T-cell (primary cell): ENCODE measurements at regions not wholly inside any gene's neighbourhood (a gene's known extent, or its start where the extent isn't known, plus 50 kb on each side); places are given as distances from the start of the nearest gene placed in this dataset.

Experiments used
- ATAC-seq, 4 experiments: fragments of 200-7000 bp in 3 of 4; fragments of 150-1000 bp in 1 of 4; cut with Tn5 transposase; replicated peaks in 1 of 4; 1 replicate in 3 of 4; 2 replicates in 1 of 4; pipeline ENCODE4 v1.10.0; 2021; ENCODE audit warnings: moderate library complexity in 3 of 4, mild to moderate bottlenecking in 2 of 4, moderate number of reproducible peaks in 1 of 4
- CTCF ChIA-PET, 2 donors: fragments of 300-600 bp; sonication (Branson Sonifier 250); formaldehyde crosslinking; loops; one replicate each; lab custom pipeline; 2022; ENCODE audit warnings: antibody characterized with exemption in 2 of 2; lab: Charles Lee
- POLR2A ChIA-PET, 2 donors: fragments of 300-600 bp; sonication (Branson Sonifier 250); formaldehyde crosslinking; loops; one replicate each; lab custom pipeline; 2022; ENCODE audit warnings: antibody characterized with exemption in 2 of 2; lab: Charles Lee
- DNase-seq, 35 experiments: peaks; one replicate each; pipeline versions ENCODE4 v3.0.0 to v3.0.0-alpha.2; 2013 to 2023
- H3K27ac ChIP-seq: one replicate; pipeline ENCODE4 v1.5.1; 2013; ENCODE audit warnings: low read length
- H3K27me3 ChIP-seq, 2 experiments: replicated peaks in 1 of 2; 1 replicate in 1 of 2; 2 replicates in 1 of 2; pipeline versions ENCODE4 v1.6.1 to v1.7.0; 2013; ENCODE audit warnings: low read length in 1 of 2, mixed read lengths in 1 of 2; ENCODE audit not compliant: control insufficient read depth in 2 of 2, insufficient read depth in 2 of 2; ENCODE audit errors: extremely low read depth in 1 of 2
- H3K36me3 ChIP-seq, 2 donors: 1 replicate in 1 of 2; 2 replicates in 1 of 2; pipeline versions ENCODE4 v1.6.1 to v1.7.0; 2013; ENCODE audit warnings: low read length in 1 of 2; ENCODE audit not compliant: control insufficient read depth in 2 of 2, insufficient read depth in 1 of 2; ENCODE audit errors: extremely low read depth in 1 of 2
- H3K4me1 ChIP-seq, 2 experiments: 1 replicate in 1 of 2; 2 replicates in 1 of 2; pipeline versions ENCODE4 v1.6.1 to v1.7.0; 2013; ENCODE audit warnings: low read length in 2 of 2, mixed read lengths in 1 of 2; ENCODE audit not compliant: insufficient read depth in 2 of 2, control insufficient read depth in 1 of 2; ENCODE audit errors: extremely low read depth in 1 of 2
- H3K4me3 ChIP-seq, 2 donors: 1 replicate in 1 of 2; 2 replicates in 1 of 2; pipeline versions ENCODE4 v1.5.1 to v1.7.0; 2013; ENCODE audit warnings: mild to moderate bottlenecking in 2 of 2, low read length in 1 of 2, moderate library complexity in 1 of 2; ENCODE audit not compliant: control insufficient read depth in 1 of 2; ENCODE audit errors: extremely low read depth in 1 of 2
- H3K9me3 ChIP-seq: 2 replicates; pipeline ENCODE4 v1.7.0; 2013
- H3K27ac Mint-ChIP-seq, 2 donors: one replicate each; pipeline ENCODE4 v1.8.0; 2020 to 2021; ENCODE audit warnings: mild to moderate bottlenecking in 2 of 2, mixed read lengths in 2 of 2
- H3K27me3 Mint-ChIP-seq, 2 donors: one replicate each; pipeline ENCODE4 v1.8.0; 2021 to 2022; ENCODE audit warnings: mixed read lengths in 2 of 2
- H3K36me3 Mint-ChIP-seq: one replicate; pipeline ENCODE4 v1.8.0; 2021; ENCODE audit warnings: mixed read lengths
- H3K4me1 Mint-ChIP-seq, 3 donors: one replicate each; pipeline ENCODE4 v1.8.0; 2020 to 2022; ENCODE audit warnings: mixed read lengths in 3 of 3, mild to moderate bottlenecking in 1 of 3
- H3K4me3 Mint-ChIP-seq, 3 donors: one replicate each; pipeline ENCODE4 v1.8.0; 2020 to 2022; ENCODE audit warnings: mild to moderate bottlenecking in 3 of 3, mixed read lengths in 3 of 3, moderate library complexity in 3 of 3
- H3K9me3 Mint-ChIP-seq, 3 donors: one replicate each; pipeline ENCODE4 v1.8.0; 2020 to 2022; ENCODE audit warnings: mixed read lengths in 3 of 3
- WGBS: methylation state at CpG from one replicate; pipeline ENCODE4 v1.1.5; 2013; ENCODE audit warnings: missing lambda C conversion rate; ENCODE audit not compliant: insufficient coverage; 5-methylcytosine and 5-hydroxymethylcytosine counted together

GRCh38 chr2:103166456-103167324 lies 404.9 kb downstream of the TMEM182 start:
- no peak overlapping the region for H3K27ac ChIP-seq
- DNase-seq = no peak
- H3K27me3 Mint-ChIP-seq = peaks cover 0 to 3% of the 10 kb centered on the region in 2 donors
- no peak overlapping the region for H3K4me3 ChIP-seq
- no peak overlapping the region for H3K4me3 Mint-ChIP-seq
- H3K4me1 Mint-ChIP-seq = no peaks in the 10 kb centered on the region
- H3K27ac Mint-ChIP-seq = no peak overlapping the region
- ATAC-seq = no peak
- H3K4me1 ChIP-seq = no peaks in the 10 kb centered on the region
- 69% methylated on average over 8 of the region's 12 CpGs for WGBS
- H3K36me3 Mint-ChIP-seq = no peaks in the 10 kb centered on the region
- no peaks in the 10 kb centered on the region for H3K36me3 ChIP-seq
- POLR2A ChIA-PET = no interaction called here
- H3K9me3 Mint-ChIP-seq = peaks cover 5 to 8% (median 7%) of the 10 kb centered on the region in 3 donors
- H3K9me3 ChIP-seq = no peaks in the 10 kb centered on the region
- no peaks in the 10 kb centered on the region for H3K27me3 ChIP-seq
- CTCF ChIA-PET = interaction anchor here in 1 of 2 donors (0.7 kb wide), 1 partner anchor 310 kb away, joined by 3 read pairs; no protein-coding TSS in a partner anchor

- no peaks in the 10 kb centered on the region for H3K36me3 Mint-ChIP-seq
- H3K27me3 Mint-ChIP-seq = no peaks in the 10 kb centered on the region
- CTCF ChIA-PET = no interaction called here
- DNase-seq (no peak), ATAC-seq (no peak)
- no peaks in the 10 kb centered on the region for H3K4me1 ChIP-seq
- POLR2A ChIA-PET = no interaction called here
- no peaks in the 10 kb centered on the region for H3K36me3 ChIP-seq
- no peaks in the 10 kb centered on the region for H3K4me1 Mint-ChIP-seq
- 88% methylated on average over 3 of the region's 9 CpGs for WGBS
- no peak overlapping the region for H3K4me3 Mint-ChIP-seq
- peaks cover 5 to 8% (median 7%) of the 10 kb centered on the region in 3 donors for H3K9me3 Mint-ChIP-seq
- H3K27ac ChIP-seq = no peak overlapping the region
- no peaks in the 10 kb centered on the region for H3K27me3 ChIP-seq
- H3K27ac Mint-ChIP-seq = no peak overlapping the region
- no peak overlapping the region for H3K4me3 ChIP-seq
- no peaks in the 10 kb centered on the region for H3K9me3 ChIP-seq
These were observed 405.8 kb downstream of the TMEM182 start for GRCh38 chr2:103167599-103167998.

- ChIA-PET CTCF (no interaction called here), POLR2A (no interaction called here)
- no peaks in the 10 kb centered on the region for H3K27me3 ChIP-seq
- no peak overlapping the region for H3K27ac ChIP-seq
- peaks cover 10 to 17% (median 10%) of the 10 kb centered on the region in 3 donors for H3K9me3 Mint-ChIP-seq
- H3K9me3 ChIP-seq = no peaks in the 10 kb centered on the region
- DNase-seq = no peak
- H3K4me1 ChIP-seq = no peaks in the 10 kb centered on the region
- H3K4me1 Mint-ChIP-seq = no peaks in the 10 kb centered on the region
- ATAC-seq = no peak
- H3K27ac Mint-ChIP-seq = no peak overlapping the region
- no peak overlapping the region for H3K4me3 Mint-ChIP-seq
- no peak overlapping the region for H3K4me3 ChIP-seq
- H3K36me3 ChIP-seq = no peaks in the 10 kb centered on the region
- no peaks in the 10 kb centered on the region for H3K36me3 Mint-ChIP-seq
- H3K27me3 Mint-ChIP-seq = no peaks in the 10 kb centered on the region
These were observed 408.0 kb downstream of the TMEM182 start for GRCh38 chr2:103169861-103170260.

GRCh38 chr2:103172821-103173220 lies 411.0 kb downstream of the TMEM182 start:
- H3K9me3 ChIP-seq = no peaks in the 10 kb centered on the region

GRCh38 chr2:103174711-103175110 lies 412.9 kb downstream of the TMEM182 start:
- Histone ChIP-seq H3K4me1 (no peaks in the 10 kb centered on the region), H3K27ac (no peak overlapping the region), H3K36me3 (no peaks in the 10 kb centered on the region), H3K9me3 (no peaks in the 10 kb centered on the region), H3K4me3 (no peak overlapping the region), H3K27me3 (peaks cover 0 to under 1% of the 10 kb centered on the region in 2 experiments)
- Mint-ChIP-seq H3K9me3 (peaks cover 10 to 17% (median 16%) of the 10 kb centered on the region in 3 donors), H3K36me3 (no peaks in the 10 kb centered on the region), H3K27ac (no peak overlapping the region), H3K27me3 (peaks cover 0 to 3% of the 10 kb centered on the region in 2 donors), H3K4me3 (no peak overlapping the region), H3K4me1 (no peaks in the 10 kb centered on the region)
- DNase-seq (no peak), ATAC-seq (no peak)
- WGBS = no CpG with 5 or more reads among the region's 2 CpGs
- ChIA-PET CTCF (no interaction called here), POLR2A (interaction anchor here in 1 of 2 donors (0.6 kb wide), 1 partner anchor 1381 kb away, joined by 4 read pairs; no protein-coding TSS in a partner anchor)

More at GRCh38 chr2:103172821-103173220, 411.0 kb downstream of the TMEM182 start:
- CTCF ChIA-PET = interaction anchor here in 1 of 2 donors (0.5 kb wide), 1 partner anchor 933 kb away, joined by 9 read pairs; no protein-coding TSS in a partner anchor
- H3K9me3 Mint-ChIP-seq = peaks cover 10 to 17% (median 16%) of the 10 kb centered on the region in 3 donors
- Histone ChIP-seq H3K36me3 (no peaks in the 10 kb centered on the region), H3K27me3 (no peaks in the 10 kb centered on the region), H3K4me3 (no peak overlapping the region), H3K4me1 (no peaks in the 10 kb centered on the region), H3K27ac (no peak overlapping the region)
- no peaks in the 10 kb centered on the region for H3K4me1 Mint-ChIP-seq
- no peak overlapping the region for H3K27ac Mint-ChIP-seq
- WGBS = no CpG with 5 or more reads among the region's 2 CpGs
- H3K36me3 Mint-ChIP-seq = no peaks in the 10 kb centered on the region
- ATAC-seq (no peak), DNase-seq (no peak)
- H3K27me3 Mint-ChIP-seq = peaks cover 0 to 3% of the 10 kb centered on the region in 2 donors
- POLR2A ChIA-PET = no interaction called here
- H3K4me3 Mint-ChIP-seq = no peak overlapping the region

- no peaks in the 10 kb centered on the region for H3K36me3 Mint-ChIP-seq
These were observed 414.6 kb downstream of the TMEM182 start for GRCh38 chr2:103176294-103176915.

More at GRCh38 chr2:103176294-103176915, 414.6 kb downstream of the TMEM182 start:
- no peak overlapping the region for H3K27ac Mint-ChIP-seq
- DNase-seq = no peak
- H3K9me3 ChIP-seq = no peaks in the 10 kb centered on the region
- H3K4me3 Mint-ChIP-seq = no peak overlapping the region
- 83% methylated on average over 8 of the region's 15 CpGs for WGBS
- H3K36me3 ChIP-seq = no peaks in the 10 kb centered on the region
- no peaks in the 10 kb centered on the region for H3K4me1 ChIP-seq
- ChIA-PET CTCF (no interaction called here), POLR2A (no interaction called here)
- H3K27ac ChIP-seq = no peak overlapping the region
- H3K9me3 Mint-ChIP-seq = peaks cover 3 to 13% (median 12%) of the 10 kb centered on the region in 3 donors
- H3K4me1 Mint-ChIP-seq = no peaks in the 10 kb centered on the region
- H3K27me3 ChIP-seq = peaks cover 0 to 2% of the 10 kb centered on the region in 2 experiments
- H3K27me3 Mint-ChIP-seq = peaks cover 0 to 3% of the 10 kb centered on the region in 2 donors
- no peak overlapping the region for H3K4me3 ChIP-seq
- ATAC-seq = no peak
